ENCODE measurements at regions not wholly inside any gene's neighbourhood (a gene's known extent, or its start where the extent isn't known, plus 50 kb on each side); places are given as distances from the start of the nearest gene placed in this dataset.
A peak's percentile ranks its signal among the peaks of the same experiment; 100 is the strongest.

DNA sequence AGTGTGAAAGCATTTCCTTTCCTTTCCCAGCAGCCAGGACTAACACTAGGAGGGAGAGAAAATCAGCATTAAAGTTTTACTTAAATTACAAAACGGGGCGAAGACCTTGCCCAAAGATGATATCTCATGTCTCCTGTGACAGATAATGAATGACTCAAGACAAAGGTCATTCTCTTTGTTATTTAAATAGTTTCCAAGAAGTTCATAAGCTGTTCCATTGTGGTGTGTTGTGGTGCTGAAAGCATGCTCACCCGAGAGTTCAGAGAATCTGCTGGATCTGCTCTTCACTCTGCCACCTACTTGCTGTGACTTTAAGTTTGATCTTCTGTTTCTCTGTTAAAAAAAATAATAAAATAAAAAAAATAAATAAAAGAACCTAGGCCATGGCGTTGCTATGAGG lies 265.9 kb upstream of the NR4A3 start:
- DNase-seq = no peak

DNA sequence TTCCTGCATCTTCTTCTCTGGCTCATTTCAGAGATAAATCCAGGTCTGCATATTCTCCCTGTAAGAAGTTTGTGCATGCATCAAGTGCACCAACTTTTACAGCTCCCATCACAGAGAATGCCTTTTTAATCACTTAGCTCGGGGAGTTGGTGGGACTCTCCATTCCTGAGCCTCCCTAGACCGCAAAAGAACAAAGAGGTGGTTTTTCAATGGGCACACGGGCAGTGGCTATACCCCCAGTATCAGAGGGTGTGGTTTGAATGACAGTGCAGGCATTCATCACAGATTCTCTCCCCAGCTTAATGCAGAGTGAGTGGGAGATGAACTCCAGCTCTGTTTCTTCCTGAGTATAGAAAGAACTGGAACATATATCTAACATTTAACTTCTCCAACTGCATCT lies 264.7 kb upstream of the NR4A3 start:
- DNase-seq = no peak

DNA sequence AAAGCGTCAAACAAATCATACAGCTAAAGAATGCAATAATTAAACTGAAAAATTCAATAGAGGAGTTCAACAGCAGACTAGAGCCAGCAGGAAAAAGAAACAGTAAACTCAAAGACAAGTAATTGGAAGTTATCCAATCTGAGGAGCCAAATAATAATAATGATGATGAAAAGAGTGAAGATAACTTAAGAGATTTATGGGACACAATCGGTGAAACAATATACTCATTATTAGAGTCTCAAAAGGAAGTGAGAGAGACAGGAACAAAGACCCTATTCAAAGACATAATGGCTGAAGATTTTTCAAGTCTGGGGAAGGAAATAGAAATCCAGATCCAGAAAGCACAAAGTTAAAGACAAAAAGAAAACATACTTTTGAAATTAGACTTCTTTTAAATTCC lies 263.9 kb upstream of the NR4A3 start:
- DNase-seq = no peak

- DNase-seq = no peak
These were observed 261.9 kb upstream of the NR4A3 start for GRCh38 chr9:99559776-99560175.

GRCh38 chr9:99560561-99560960 lies 261.1 kb upstream of the NR4A3 start:
- no peak for DNase-seq

DNA sequence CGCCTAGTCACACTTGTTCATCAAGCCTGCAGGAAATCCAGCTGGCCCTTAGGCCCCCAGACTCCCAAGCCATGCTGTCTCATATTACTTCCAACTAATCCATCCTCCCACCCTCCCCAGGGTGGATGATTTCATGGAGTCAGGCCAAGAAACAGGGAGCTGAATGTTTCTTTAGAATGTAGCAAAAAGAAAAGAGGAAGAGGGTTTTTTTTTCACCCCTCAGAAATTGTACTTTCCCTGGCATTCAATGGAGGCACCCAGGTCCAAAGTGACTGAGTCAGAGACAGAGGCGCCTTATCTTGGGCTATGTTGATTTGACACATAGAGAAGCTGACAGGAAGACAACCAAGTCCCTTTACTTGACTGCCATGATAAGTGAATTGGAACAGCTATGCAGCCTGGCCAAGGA lies 260.2 kb upstream of the NR4A3 start:
- no peak for DNase-seq

- DNase-seq = no peak
These were observed 259.6 kb upstream of the NR4A3 start for GRCh38 chr9:99561961-99562565.

GRCh38 chr9:99563364-99563763 lies 258.3 kb upstream of the NR4A3 start:
- no peak for DNase-seq

DNA sequence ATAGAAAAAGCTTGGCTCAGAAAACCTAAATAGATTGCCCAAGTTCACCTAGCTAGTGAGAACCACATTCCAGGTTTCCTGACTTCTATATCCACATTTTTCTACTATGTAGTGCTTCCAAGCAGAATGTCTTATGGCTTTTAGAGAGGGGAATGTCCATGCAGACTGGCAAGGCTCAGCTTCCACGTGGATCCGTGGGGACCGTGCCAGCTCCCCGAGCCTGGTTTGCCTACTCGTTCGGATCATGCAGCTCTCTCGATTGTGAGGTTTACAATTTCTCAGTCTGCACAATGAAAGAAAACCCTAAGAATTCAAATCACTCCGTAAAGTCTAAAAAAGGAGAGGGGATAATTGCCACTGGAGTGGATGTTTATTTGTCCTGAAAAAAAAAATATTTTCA lies 256.5 kb upstream of the NR4A3 start:
- no peak for DNase-seq

- no peak for DNase-seq
These were observed 254.2 kb upstream of the NR4A3 start for GRCh38 chr9:99567436-99567835.

- no peak for DNase-seq
These were observed 251.8 kb upstream of the NR4A3 start for GRCh38 chr9:99569840-99570239.

- DNase-seq = no peak
These were observed 249.1 kb upstream of the NR4A3 start for GRCh38 chr9:99572567-99572966.

DNA sequence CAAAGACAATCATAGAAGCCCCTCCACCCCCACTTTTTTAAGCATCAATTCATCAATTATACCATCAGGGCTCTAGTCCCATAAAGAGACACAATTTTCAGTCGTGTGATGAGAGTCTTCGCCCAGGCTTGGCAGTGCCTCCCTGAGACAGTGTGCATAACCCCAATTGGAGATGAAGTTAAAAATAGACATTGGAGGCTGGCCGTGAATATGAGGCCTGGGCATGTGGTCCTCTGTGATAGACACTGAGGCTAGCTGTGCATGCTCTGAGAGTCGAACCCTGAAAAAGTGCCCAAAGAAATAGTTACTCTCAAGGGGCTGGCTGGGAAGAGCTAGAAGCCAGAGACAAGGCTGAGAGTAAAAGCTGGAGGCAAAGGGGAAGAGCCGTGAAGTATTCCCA lies 248.6 kb upstream of the NR4A3 start:
- DNase-seq = no peak

GRCh38 chr9:99573886-99574285 lies 247.8 kb upstream of the NR4A3 start:
- DNase-seq = no peak

DNA sequence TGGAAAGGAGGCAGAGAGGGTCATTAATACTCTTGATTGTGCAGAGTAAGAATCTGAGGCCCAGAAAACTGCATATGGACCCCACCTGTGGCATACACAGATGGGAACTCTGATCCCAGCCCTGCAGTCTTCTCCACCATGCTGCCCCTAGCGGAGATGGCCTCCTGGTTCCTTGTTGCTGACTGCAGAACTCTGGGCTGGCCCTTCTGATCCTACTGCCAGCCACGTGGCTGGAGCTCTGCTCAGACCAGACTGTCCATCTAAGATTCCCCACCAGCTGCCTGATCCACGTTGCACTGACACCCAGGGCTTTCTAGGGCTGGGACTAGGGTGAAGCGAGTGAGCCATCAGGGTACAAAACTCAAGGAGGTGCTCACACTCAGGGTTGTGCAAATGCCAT lies 245.7 kb upstream of the NR4A3 start:
- no peak for DNase-seq

DNA sequence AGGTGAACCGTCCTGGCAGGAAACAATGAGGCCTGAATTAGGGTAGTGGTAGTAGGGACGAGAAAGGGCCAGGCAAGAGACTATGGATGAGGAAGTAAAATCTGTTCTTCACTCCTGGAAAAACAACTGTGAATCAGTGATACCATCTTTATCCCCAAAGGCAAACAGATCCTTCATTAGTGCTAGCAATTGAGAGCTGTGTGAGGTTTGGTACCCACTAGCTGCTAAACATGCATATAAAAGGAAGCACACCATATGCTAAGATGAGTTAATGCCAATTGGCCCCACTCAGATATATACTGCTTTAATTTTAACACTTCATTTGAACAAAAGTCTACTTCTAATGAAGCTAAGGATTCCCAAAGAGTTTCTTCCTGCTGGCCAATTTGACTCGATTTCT lies 244.8 kb upstream of the NR4A3 start:
- no peak for DNase-seq

- no peak for DNase-seq
These were observed 244.3 kb upstream of the NR4A3 start for GRCh38 chr9:99577351-99577750.

- no peak for DNase-seq
These were observed 243.0 kb upstream of the NR4A3 start for GRCh38 chr9:99578666-99579065.

GRCh38 chr9:99579964-99580363 lies 241.7 kb upstream of the NR4A3 start:
- no peak for DNase-seq

DNA sequence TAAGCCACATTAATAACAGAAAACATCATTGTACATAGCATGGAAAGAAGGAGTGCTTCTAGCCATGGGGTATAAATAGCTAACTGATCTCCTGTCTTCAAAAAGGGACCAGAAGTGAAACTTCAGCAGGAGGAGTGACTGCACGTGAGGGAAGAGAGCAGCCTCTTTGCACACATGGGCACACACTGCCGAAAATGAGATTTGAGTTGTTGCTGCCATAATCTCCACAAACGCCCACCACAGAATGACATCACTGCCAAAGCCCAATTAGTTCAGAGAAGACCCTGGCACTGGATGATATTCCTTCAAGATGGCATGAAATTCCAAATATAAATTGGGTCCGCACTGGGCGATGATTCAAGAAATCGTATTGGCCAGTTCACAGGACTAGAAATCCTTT lies 238.9 kb upstream of the NR4A3 start:
- DNase-seq = no peak

- no peak for DNase-seq
These were observed 233.4 kb upstream of the NR4A3 start for GRCh38 chr9:99588299-99588698.

GRCh38 chr9:99588747-99589146 lies 232.9 kb upstream of the NR4A3 start:
- no peak for DNase-seq

GRCh38 chr9:99590410-99590809 lies 231.3 kb upstream of the NR4A3 start:
- DNase-seq = no peak

DNA sequence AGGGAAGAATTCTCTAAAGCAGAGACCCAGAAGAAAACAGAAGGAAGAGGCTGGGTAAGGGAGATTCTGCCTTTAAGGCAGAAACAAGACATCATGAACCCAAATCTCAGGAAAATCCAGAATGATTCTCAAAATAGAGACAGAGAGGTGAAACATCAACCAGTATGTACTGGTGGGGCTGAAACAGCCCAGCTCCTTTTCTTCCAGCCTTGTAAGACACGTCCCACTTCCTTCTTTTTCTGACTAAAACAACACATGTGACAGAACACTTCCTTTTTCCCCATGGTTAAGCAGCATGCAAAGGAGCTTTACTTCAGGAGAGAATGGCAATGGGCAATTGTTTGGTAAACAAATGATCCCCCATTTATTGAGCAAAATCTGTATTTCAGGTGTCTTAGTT lies 230.8 kb upstream of the NR4A3 start:
- DNase-seq = peak; percentile 9 to 27

DNA sequence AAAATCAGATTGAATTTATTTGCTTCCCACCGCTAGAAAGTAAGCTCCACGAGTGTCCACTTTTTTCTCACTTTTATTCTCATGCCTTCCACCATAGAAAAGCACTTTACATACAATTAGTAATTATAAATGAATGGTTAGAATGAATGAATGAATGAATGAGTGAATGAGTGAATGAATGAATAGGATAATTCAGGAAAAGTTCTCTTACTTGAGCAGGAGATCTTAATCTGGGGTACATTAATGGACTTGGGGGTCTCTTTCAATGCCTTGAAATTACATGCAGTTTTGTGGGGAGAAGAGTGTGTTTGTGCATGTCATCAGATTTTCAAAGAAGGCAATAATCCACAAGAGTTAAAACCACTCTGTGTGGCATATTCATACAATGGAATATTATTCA lies 229.9 kb upstream of the NR4A3 start:
- no peak for DNase-seq

All from CD4-positive, alpha-beta T cell treated with Interleukin-4 for 1 hour (primary cell).